ENCODE measurements at regions not wholly inside any gene's neighbourhood (a gene's known extent, or its start where the extent isn't known, plus 50 kb on each side); places are given as distances from the start of the nearest gene placed in this dataset.
"Not testable (repeated sequence)": the region's sequence is repeated elsewhere in the genome, so short reads cannot be mapped to it uniquely, and the experiment has no call there.

DNA sequence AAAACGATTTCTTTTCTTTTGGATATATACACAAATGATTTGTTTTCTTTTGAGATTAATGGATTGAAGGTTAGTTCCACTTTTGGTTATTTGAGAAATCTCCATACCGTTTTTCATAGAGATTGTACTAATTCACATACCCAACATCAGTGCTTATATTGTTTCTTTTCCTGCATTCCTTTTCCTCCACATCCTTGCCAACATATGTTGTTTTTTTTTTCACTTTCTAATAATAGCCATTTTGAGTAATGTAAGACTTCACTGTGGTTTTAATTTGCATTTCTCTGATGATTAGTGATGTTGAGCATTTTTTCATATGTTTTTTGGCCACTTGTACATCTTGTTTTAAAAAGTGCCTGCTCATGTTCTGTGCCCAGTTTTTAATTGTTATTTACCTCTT is 846.4 kb upstream of the EYS start:
- Histone ChIP-seq H3K36me3 (ENCODE audit: control insufficient read depth in 2 of 2, insufficient read depth in 2 of 2, low read length in 1 of 2) (no peaks in the 10 kb centered on the region), H3K27ac (ENCODE audit: low read depth in 2 of 2, low read length in 1 of 2) (no peak overlapping the region), H3K4me1 (ENCODE audit: control insufficient read depth in 2 of 2, insufficient read depth in 2 of 2, low read length in 1 of 2) (no peaks in the 10 kb centered on the region), H3K4me3 (ENCODE audit: low read depth in 1 of 2, low read length in 2 of 2) (no peak overlapping the region), H3K27me3 (ENCODE audit: control insufficient read depth in 1 of 2, insufficient read depth in 2 of 2, low read length in 2 of 2) (no peaks in the 10 kb centered on the region), H3K9me3 (ENCODE audit: control insufficient read depth in 2 of 2, insufficient read depth in 1 of 2, low read depth in 1 of 2, low read length in 1 of 2) (peaks cover 0 to 1% of the 10 kb centered on the region in 2 donors)
- WGBS, 2 donors: 59 to 61% methylated on average over 2 of the region's 2 CpGs

- no peaks in the 10 kb centered on the region for H3K4me1 ChIP-seq (ENCODE audit: control insufficient read depth in 2 of 2, insufficient read depth in 2 of 2, low read length in 1 of 2)
- peaks cover 4% of the 10 kb centered on the region in 2 donors for H3K9me3 ChIP-seq (ENCODE audit: control insufficient read depth in 2 of 2, insufficient read depth in 1 of 2, low read depth in 1 of 2, low read length in 1 of 2)
- WGBS, 2 donors: 29 to 36% methylated on average over 1 of the region's 1 CpG
- H3K27me3 ChIP-seq (ENCODE audit: control insufficient read depth in 1 of 2, insufficient read depth in 2 of 2, low read length in 2 of 2): no peaks in the 10 kb centered on the region
- H3K36me3 ChIP-seq (ENCODE audit: control insufficient read depth in 2 of 2, insufficient read depth in 2 of 2, low read length in 1 of 2): no peaks in the 10 kb centered on the region
- H3K27ac ChIP-seq (ENCODE audit: low read depth in 2 of 2, low read length in 1 of 2): no peak overlapping the region
- no peak overlapping the region for H3K4me3 ChIP-seq (ENCODE audit: low read depth in 1 of 2, low read length in 2 of 2)
Observed at GRCh38 chr6:66538551-66539135, 831.6 kb upstream of the EYS start.

GRCh38 chr6:66533921-66534404 is 826.9 kb upstream of the EYS start:
- WGBS, 2 donors: 15 to 17% methylated on average over 4 of the region's 4 CpGs
- Histone ChIP-seq H3K9me3 (ENCODE audit: control insufficient read depth in 2 of 2, insufficient read depth in 1 of 2, low read depth in 1 of 2, low read length in 1 of 2) (no peaks in the 10 kb centered on the region), H3K27ac (ENCODE audit: low read depth in 2 of 2, low read length in 1 of 2) (no peak overlapping the region), H3K4me1 (ENCODE audit: control insufficient read depth in 2 of 2, insufficient read depth in 2 of 2, low read length in 1 of 2) (no peaks in the 10 kb centered on the region), H3K27me3 (ENCODE audit: control insufficient read depth in 1 of 2, insufficient read depth in 2 of 2, low read length in 2 of 2) (no peaks in the 10 kb centered on the region), H3K36me3 (ENCODE audit: control insufficient read depth in 2 of 2, insufficient read depth in 2 of 2, low read length in 1 of 2) (no peaks in the 10 kb centered on the region), H3K4me3 (ENCODE audit: low read depth in 1 of 2, low read length in 2 of 2) (no peak overlapping the region)

- H3K4me1 ChIP-seq (ENCODE audit: control insufficient read depth in 2 of 2, insufficient read depth in 2 of 2, low read length in 1 of 2): no peaks in the 10 kb centered on the region
- H3K36me3 ChIP-seq (ENCODE audit: control insufficient read depth in 2 of 2, insufficient read depth in 2 of 2, low read length in 1 of 2): no peaks in the 10 kb centered on the region
- H3K9me3 ChIP-seq (ENCODE audit: control insufficient read depth in 2 of 2, insufficient read depth in 1 of 2, low read depth in 1 of 2, low read length in 1 of 2): no peaks in the 10 kb centered on the region
- H3K4me3 ChIP-seq (ENCODE audit: low read depth in 1 of 2, low read length in 2 of 2): no peak overlapping the region
- H3K27ac ChIP-seq (ENCODE audit: low read depth in 2 of 2, low read length in 1 of 2): no peak overlapping the region
- H3K27me3 ChIP-seq (ENCODE audit: control insufficient read depth in 1 of 2, insufficient read depth in 2 of 2, low read length in 2 of 2): no peaks in the 10 kb centered on the region
- WGBS, 2 donors: 81 to 85% methylated on average over 3 of the region's 3 CpGs
Observed at GRCh38 chr6:66526061-66526460, 819.0 kb upstream of the EYS start.

DNA sequence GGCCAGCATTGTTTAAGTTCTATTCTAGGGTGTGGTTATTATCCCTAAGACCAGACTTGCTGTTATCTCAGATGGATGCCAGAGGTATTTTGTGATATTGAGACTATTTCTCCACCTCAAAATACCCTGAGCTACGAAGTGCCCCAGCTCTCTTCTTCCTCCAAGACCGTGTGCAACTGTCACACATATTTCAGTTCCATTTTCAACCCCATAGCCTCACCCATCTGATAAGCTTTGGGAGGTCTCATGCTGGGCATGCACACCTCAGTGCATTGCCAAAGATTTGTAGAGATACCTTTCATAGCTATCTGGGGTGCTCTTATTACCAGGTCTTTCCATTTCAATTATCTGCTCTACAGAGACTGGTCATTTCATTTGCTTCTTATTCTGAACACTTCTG is 815.8 kb upstream of the EYS start:
- WGBS, 2 donors: 73 to 86% methylated on average over 2 of the region's 2 CpGs
- Histone ChIP-seq H3K4me1 (ENCODE audit: control insufficient read depth in 2 of 2, insufficient read depth in 2 of 2, low read length in 1 of 2) (no peaks in the 10 kb centered on the region), H3K4me3 (ENCODE audit: low read depth in 1 of 2, low read length in 2 of 2) (no peak overlapping the region), H3K27me3 (ENCODE audit: control insufficient read depth in 1 of 2, insufficient read depth in 2 of 2, low read length in 2 of 2) (no peaks in the 10 kb centered on the region), H3K9me3 (ENCODE audit: control insufficient read depth in 2 of 2, insufficient read depth in 1 of 2, low read depth in 1 of 2, low read length in 1 of 2) (no peaks in the 10 kb centered on the region), H3K27ac (ENCODE audit: low read depth in 2 of 2, low read length in 1 of 2) (no peak overlapping the region), H3K36me3 (ENCODE audit: control insufficient read depth in 2 of 2, insufficient read depth in 2 of 2, low read length in 1 of 2) (no peaks in the 10 kb centered on the region)

DNA sequence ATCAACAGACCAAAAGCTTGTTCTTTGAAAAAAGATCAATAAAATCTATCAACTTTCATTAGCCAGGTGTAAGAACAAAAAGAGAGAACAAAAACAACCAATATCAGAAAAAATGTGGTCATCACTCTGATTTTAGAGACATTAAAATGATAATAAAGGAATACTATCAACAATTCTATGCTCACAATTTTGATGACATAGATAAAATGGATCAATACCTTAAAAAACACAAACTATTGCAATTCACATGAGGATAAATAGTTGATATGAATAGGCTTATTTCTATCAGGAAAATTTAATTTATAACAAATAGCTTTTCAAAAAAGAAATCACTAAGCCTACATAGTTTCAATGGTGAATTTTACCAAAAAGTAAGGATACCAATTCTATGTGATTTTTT is 809.4 kb upstream of the EYS start:
- Histone ChIP-seq H3K9me3 (ENCODE audit: control insufficient read depth in 2 of 2, insufficient read depth in 1 of 2, low read depth in 1 of 2, low read length in 1 of 2) (peaks cover 0 to 3% of the 10 kb centered on the region in 2 donors), H3K27ac (ENCODE audit: low read depth in 2 of 2, low read length in 1 of 2) (no peak overlapping the region), H3K36me3 (ENCODE audit: control insufficient read depth in 2 of 2, insufficient read depth in 2 of 2, low read length in 1 of 2) (no peaks in the 10 kb centered on the region), H3K27me3 (ENCODE audit: control insufficient read depth in 1 of 2, insufficient read depth in 2 of 2, low read length in 2 of 2) (no peaks in the 10 kb centered on the region), H3K4me1 (ENCODE audit: control insufficient read depth in 2 of 2, insufficient read depth in 2 of 2, low read length in 1 of 2) (no peaks in the 10 kb centered on the region), H3K4me3 (ENCODE audit: low read depth in 1 of 2, low read length in 2 of 2) (no peak overlapping the region)

GRCh38 chr6:66508433-66508832 is 801.4 kb upstream of the EYS start:
- Histone ChIP-seq H3K27ac (ENCODE audit: low read depth in 2 of 2, low read length in 1 of 2) (no peak overlapping the region), H3K9me3 (ENCODE audit: control insufficient read depth in 2 of 2, insufficient read depth in 1 of 2, low read depth in 1 of 2, low read length in 1 of 2) (no peaks in the 10 kb centered on the region), H3K4me3 (ENCODE audit: low read depth in 1 of 2, low read length in 2 of 2) (no peak overlapping the region), H3K4me1 (ENCODE audit: control insufficient read depth in 2 of 2, insufficient read depth in 2 of 2, low read length in 1 of 2) (no peaks in the 10 kb centered on the region), H3K27me3 (ENCODE audit: control insufficient read depth in 1 of 2, insufficient read depth in 2 of 2, low read length in 2 of 2) (no peaks in the 10 kb centered on the region), H3K36me3 (ENCODE audit: control insufficient read depth in 2 of 2, insufficient read depth in 2 of 2, low read length in 1 of 2) (no peaks in the 10 kb centered on the region)
- WGBS, 2 donors: 56 to 64% methylated on average over 3 of the region's 3 CpGs

DNA sequence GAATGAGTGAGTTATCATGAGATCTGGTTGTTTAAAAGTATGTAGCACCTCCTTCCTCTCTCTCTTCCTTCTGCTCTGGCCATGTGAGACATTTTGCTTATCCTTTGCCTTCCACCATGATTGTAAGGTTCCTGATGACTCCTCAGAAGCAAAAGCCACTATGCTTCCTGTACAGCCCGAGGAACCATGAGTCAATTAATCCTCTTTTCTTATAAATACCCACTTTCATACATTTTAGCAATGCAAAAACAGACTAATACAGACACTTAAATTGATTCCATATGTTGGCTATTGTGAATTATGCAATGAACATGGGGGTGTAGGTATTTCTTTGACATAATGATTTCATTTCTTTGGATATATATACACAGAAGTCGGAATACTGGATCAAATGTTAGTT is 792.8 kb upstream of the EYS start:
- Histone ChIP-seq H3K36me3 (ENCODE audit: control insufficient read depth in 2 of 2, insufficient read depth in 2 of 2, low read length in 1 of 2) (no peaks in the 10 kb centered on the region), H3K27ac (ENCODE audit: low read depth in 2 of 2, low read length in 1 of 2) (no peak overlapping the region), H3K27me3 (ENCODE audit: control insufficient read depth in 1 of 2, insufficient read depth in 2 of 2, low read length in 2 of 2) (no peaks in the 10 kb centered on the region), H3K4me1 (ENCODE audit: control insufficient read depth in 2 of 2, insufficient read depth in 2 of 2, low read length in 1 of 2) (no peaks in the 10 kb centered on the region), H3K9me3 (ENCODE audit: control insufficient read depth in 2 of 2, insufficient read depth in 1 of 2, low read depth in 1 of 2, low read length in 1 of 2) (no peaks in the 10 kb centered on the region), H3K4me3 (ENCODE audit: low read depth in 1 of 2, low read length in 2 of 2) (no peak overlapping the region)
- WGBS, 2 donors: 75 to 77% methylated on average over 2 of the region's 2 CpGs

DNA sequence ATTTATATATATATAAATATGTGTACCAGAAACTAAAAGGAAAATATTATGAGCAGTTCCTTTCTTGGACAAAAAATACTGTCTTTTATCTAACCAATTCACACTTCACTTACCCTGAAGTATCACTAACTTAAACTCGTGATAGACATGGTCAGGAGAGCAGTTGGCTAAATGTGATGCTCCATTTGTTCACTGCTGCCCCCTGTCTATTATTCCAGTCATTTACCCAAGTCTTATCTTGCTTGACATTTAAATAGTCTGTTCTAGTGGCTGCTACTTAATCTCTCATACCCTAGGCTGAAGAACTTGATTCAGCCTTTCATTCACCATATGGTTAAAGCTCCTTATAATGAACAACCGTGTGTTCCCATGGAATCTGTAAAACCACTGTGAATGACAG is 789.6 kb upstream of the EYS start:
- no peaks in the 10 kb centered on the region for H3K4me1 ChIP-seq (ENCODE audit: control insufficient read depth in 2 of 2, insufficient read depth in 2 of 2, low read length in 1 of 2)
- no peaks in the 10 kb centered on the region for H3K36me3 ChIP-seq (ENCODE audit: control insufficient read depth in 2 of 2, insufficient read depth in 2 of 2, low read length in 1 of 2)
- no peaks in the 10 kb centered on the region for H3K9me3 ChIP-seq (ENCODE audit: control insufficient read depth in 2 of 2, insufficient read depth in 1 of 2, low read depth in 1 of 2, low read length in 1 of 2)
- WGBS, 2 donors: 18 to 20% methylated on average over 2 of the region's 2 CpGs
- H3K4me3 ChIP-seq (ENCODE audit: low read depth in 1 of 2, low read length in 2 of 2): no peak overlapping the region
- H3K27ac ChIP-seq (ENCODE audit: low read depth in 2 of 2, low read length in 1 of 2): no peak overlapping the region
- no peaks in the 10 kb centered on the region for H3K27me3 ChIP-seq (ENCODE audit: control insufficient read depth in 1 of 2, insufficient read depth in 2 of 2, low read length in 2 of 2)

- WGBS, 2 donors: 90 to 91% methylated on average over 2 of the region's 2 CpGs
- not testable (repeated sequence) for H3K4me3 ChIP-seq (ENCODE audit: low read depth in 1 of 2, low read length in 2 of 2); H3K27me3 ChIP-seq (ENCODE audit: control insufficient read depth in 1 of 2, insufficient read depth in 2 of 2, low read length in 2 of 2); H3K36me3 ChIP-seq (ENCODE audit: control insufficient read depth in 2 of 2, insufficient read depth in 2 of 2, low read length in 1 of 2); H3K27ac ChIP-seq (ENCODE audit: low read depth in 2 of 2, low read length in 1 of 2); H3K4me1 ChIP-seq (ENCODE audit: control insufficient read depth in 2 of 2, insufficient read depth in 2 of 2, low read length in 1 of 2); H3K9me3 ChIP-seq (ENCODE audit: control insufficient read depth in 2 of 2, insufficient read depth in 1 of 2, low read depth in 1 of 2, low read length in 1 of 2)
Observed at GRCh38 chr6:66494643-66495042, 787.6 kb upstream of the EYS start.

All from esophagus (tissue), 2 donors.